Endodermal cell (in vitro differentiated cells): ENCODE measurements at regions not wholly inside any gene's neighbourhood (a gene's known extent, or its start where the extent isn't known, plus 50 kb on each side); places are given as distances from the start of the nearest gene placed in this dataset.
A peak's percentile ranks its signal among the peaks of the same experiment; 100 is the strongest.

Source experiments
- DNase-seq: peaks from one replicate; pipeline ENCODE4 v3.0.0-alpha.2; 2017
- H3K27ac ChIP-seq: 2 replicates; pipeline ENCODE4 v1.5.1; 2013; ENCODE audit warnings: mild to moderate bottlenecking, low read depth, low read length, moderate library complexity
- H3K27me3 ChIP-seq: 2 replicates; pipeline ENCODE4 v1.6.1; 2013; ENCODE audit warnings: mild to moderate bottlenecking, low read length, moderate library complexity; ENCODE audit not compliant: insufficient read depth, control insufficient read depth, poor library complexity, severe bottlenecking
- H3K36me3 ChIP-seq: 2 replicates; pipeline ENCODE4 v1.7.0; 2013; ENCODE audit warnings: mild to moderate bottlenecking, low read length, moderate library complexity; ENCODE audit not compliant: control insufficient read depth, insufficient read depth
- H3K4me1 ChIP-seq: one replicate; pipeline ENCODE4 v1.7.0; 2013; ENCODE audit warnings: low read length; ENCODE audit not compliant: control insufficient read depth, insufficient read depth
- H3K4me3 ChIP-seq: 2 replicates; pipeline ENCODE4 v1.5.1; 2013; ENCODE audit warnings: mild to moderate bottlenecking, low read length, moderate library complexity
- H3K9ac ChIP-seq: 2 replicates; pipeline ENCODE4 v1.6.1; 2013; ENCODE audit warnings: mild to moderate bottlenecking, low read length, moderate library complexity; ENCODE audit not compliant: poor library complexity, severe bottlenecking; ENCODE audit errors: extremely low read depth
- H3K9me3 ChIP-seq: 2 replicates; pipeline ENCODE4 v1.6.1; 2013; ENCODE audit warnings: mild to moderate bottlenecking, low read length, moderate library complexity; ENCODE audit not compliant: control insufficient read depth
- H3K27ac Mint-ChIP-seq: 2 replicates; pipeline ENCODE4 v1.8.0; 2020; ENCODE audit warnings: mixed read lengths
- H3K27me3 Mint-ChIP-seq: 2 replicates; pipeline ENCODE4 v1.8.0; 2021; ENCODE audit warnings: mild to moderate bottlenecking, mixed read lengths; ENCODE audit not compliant: insufficient read depth
- H3K36me3 Mint-ChIP-seq: 2 replicates; pipeline ENCODE4 v1.8.0; 2020; ENCODE audit warnings: low read depth, mixed read lengths
- H3K4me1 Mint-ChIP-seq: 2 replicates; pipeline ENCODE4 v1.8.0; 2020; ENCODE audit warnings: mixed read lengths
- H3K4me3 Mint-ChIP-seq: 2 replicates; pipeline ENCODE4 v1.8.0; 2020; ENCODE audit warnings: mild to moderate bottlenecking, moderate library complexity, mixed read lengths
- H3K9me3 Mint-ChIP-seq: 2 replicates; pipeline ENCODE4 v1.8.0; 2020; ENCODE audit warnings: mild to moderate bottlenecking, mixed read lengths
- CTCF ChIP-seq: fragments of 200-600 bp; sonication (generic); conservative IDR thresholded peaks from 2 replicates; pipeline ENCODE4 v1.5.0; 2021; ENCODE audit warnings: antibody characterized with exemption, mild to moderate bottlenecking
- WGBS, 2 experiments: methylation state at CpG; one replicate each; pipeline versions ENCODE4 v1.1.5 to v1.1.7; 2013; ENCODE audit warnings: missing lambda C conversion rate in 2 of 2, mixed read lengths in 1 of 2; ENCODE audit not compliant: insufficient coverage in 1 of 2, insufficient read length in 1 of 2; 5-methylcytosine and 5-hydroxymethylcytosine counted together

- Histone ChIP-seq H3K27me3 (no peaks in the 10 kb centered on the region), H3K4me1 (no peaks in the 10 kb centered on the region), H3K4me3 (no peak overlapping the region), H3K9me3 (no peaks in the 10 kb centered on the region), H3K27ac (no peak overlapping the region), H3K36me3 (no peaks in the 10 kb centered on the region), H3K9ac (no peak overlapping the region)
- WGBS, 2 experiments: 96 to 100% methylated on average over 1 to 4 of the region's 5 CpGs
- DNase-seq: peak; percentile 15
- Mint-ChIP-seq H3K4me1 (no peaks in the 10 kb centered on the region), H3K4me3 (no peak overlapping the region), H3K36me3 (no peaks in the 10 kb centered on the region), H3K27me3 (peaks cover 3% of the 10 kb centered on the region), H3K27ac (no peak overlapping the region), H3K9me3 (no peaks in the 10 kb centered on the region)
- TF ChIP-seq CTCF: no peak
These were observed 163.4 kb downstream of the FGF18 start for GRCh38 chr5:171582849-171583248.

GRCh38 chr5:171585981-171586380 lies 166.5 kb downstream of the FGF18 start:
- H3K9ac ChIP-seq: no peak overlapping the region
- no peaks in the 10 kb centered on the region for H3K27me3 ChIP-seq
- Mint-ChIP-seq H3K4me3 (no peak overlapping the region), H3K27me3 (no peaks in the 10 kb centered on the region), H3K27ac (no peak overlapping the region), H3K9me3 (no peaks in the 10 kb centered on the region), H3K36me3 (no peaks in the 10 kb centered on the region), H3K4me1 (no peaks in the 10 kb centered on the region)
- no peaks in the 10 kb centered on the region for H3K9me3 ChIP-seq
- 88 to 90% methylated on average over 8 to 9 of the region's 9 CpGs for WGBS, 2 experiments
- no peaks in the 10 kb centered on the region for H3K36me3 ChIP-seq
- H3K27ac ChIP-seq: no peak overlapping the region
- no peak for TF ChIP-seq CTCF
- no peaks in the 10 kb centered on the region for H3K4me1 ChIP-seq
- peak; percentile 26 for DNase-seq
- no peak overlapping the region for H3K4me3 ChIP-seq

GRCh38 chr5:171586436-171586835 lies 167.0 kb downstream of the FGF18 start:
- Histone ChIP-seq H3K4me3 (no peak overlapping the region), H3K36me3 (no peaks in the 10 kb centered on the region), H3K9ac (no peak overlapping the region), H3K4me1 (no peaks in the 10 kb centered on the region), H3K27me3 (no peaks in the 10 kb centered on the region), H3K27ac (no peak overlapping the region), H3K9me3 (no peaks in the 10 kb centered on the region)
- Mint-ChIP-seq H3K4me3 (no peak overlapping the region), H3K4me1 (no peaks in the 10 kb centered on the region), H3K9me3 (no peaks in the 10 kb centered on the region), H3K27me3 (no peaks in the 10 kb centered on the region), H3K36me3 (no peaks in the 10 kb centered on the region), H3K27ac (no peak overlapping the region)
- WGBS, 2 experiments: 69 to 100% methylated on average over 1 to 4 of the region's 4 CpGs
- DNase-seq: no peak
- TF ChIP-seq CTCF: no peak
